GM21529 (cell line): ENCODE measurements at regions not wholly inside any gene's neighbourhood (a gene's known extent, or its start where the extent isn't known, plus 50 kb on each side); places are given as distances from the start of the nearest gene placed in this dataset.

ENCODE experiments used
- ATAC-seq: cut with Tn5 transposase; IDR thresholded peaks from one replicate; pipeline ENCODE4 v1.9.1; 2021; ENCODE audit not compliant: unreplicated experiment

- no peak for ATAC-seq
These were observed 304.9 kb upstream of the DUSP10 start for GRCh38 chr1:222046684-222047263.

GRCh38 chr1:222045786-222046185 is 303.9 kb upstream of the DUSP10 start:
- no peak for ATAC-seq

GRCh38 chr1:222045236-222045635 is 303.3 kb upstream of the DUSP10 start:
- no peak for ATAC-seq

GRCh38 chr1:222043444-222044292 is 301.8 kb upstream of the DUSP10 start:
- no peak for ATAC-seq

- ATAC-seq, result no peak
These were observed 300.2 kb upstream of the DUSP10 start for GRCh38 chr1:222042120-222042519.

GRCh38 chr1:222040955-222041354 is 299.1 kb upstream of the DUSP10 start:
- no peak for ATAC-seq

- no peak for ATAC-seq
These were observed 298.4 kb upstream of the DUSP10 start for GRCh38 chr1:222040121-222040805.

- no peak for ATAC-seq
These were observed 297.1 kb upstream of the DUSP10 start for GRCh38 chr1:222038971-222039370.

GRCh38 chr1:222037720-222038119 is 295.8 kb upstream of the DUSP10 start:
- no peak for ATAC-seq

- ATAC-seq, result no peak
These were observed 292.9 kb upstream of the DUSP10 start for GRCh38 chr1:222034790-222035189.

GRCh38 chr1:222033450-222033849 is 291.6 kb upstream of the DUSP10 start:
- ATAC-seq, result no peak

- ATAC-seq, result no peak
These were observed 289.4 kb upstream of the DUSP10 start for GRCh38 chr1:222031318-222031717.

GRCh38 chr1:222028676-222029075 is 286.8 kb upstream of the DUSP10 start:
- no peak for ATAC-seq

GRCh38 chr1:222028116-222028515 is 286.2 kb upstream of the DUSP10 start:
- ATAC-seq, result no peak

- ATAC-seq, result no peak
These were observed 284.4 kb upstream of the DUSP10 start for GRCh38 chr1:222026280-222026679.

- no peak for ATAC-seq
These were observed 281.1 kb upstream of the DUSP10 start for GRCh38 chr1:222023025-222023424.

- no peak for ATAC-seq
These were observed 279.2 kb upstream of the DUSP10 start for GRCh38 chr1:222021129-222021528.

- no peak for ATAC-seq
These were observed 278.7 kb upstream of the DUSP10 start for GRCh38 chr1:222020553-222020952.

- ATAC-seq, result no peak
These were observed 277.1 kb upstream of the DUSP10 start for GRCh38 chr1:222019029-222019428.

- ATAC-seq, result no peak
These were observed 276.2 kb upstream of the DUSP10 start for GRCh38 chr1:222018041-222018440.

GRCh38 chr1:222015686-222016085 is 273.8 kb upstream of the DUSP10 start:
- no peak for ATAC-seq

GRCh38 chr1:222014001-222014400 is 272.1 kb upstream of the DUSP10 start:
- no peak for ATAC-seq
